ENCODE measurements at regions not wholly inside any gene's neighbourhood (a gene's known extent, or its start where the extent isn't known, plus 50 kb on each side); places are given as distances from the start of the nearest gene placed in this dataset.
"Not testable (repeated sequence)": the region's sequence is repeated elsewhere in the genome, so short reads cannot be mapped to it uniquely, and the experiment has no call there.

DNA sequence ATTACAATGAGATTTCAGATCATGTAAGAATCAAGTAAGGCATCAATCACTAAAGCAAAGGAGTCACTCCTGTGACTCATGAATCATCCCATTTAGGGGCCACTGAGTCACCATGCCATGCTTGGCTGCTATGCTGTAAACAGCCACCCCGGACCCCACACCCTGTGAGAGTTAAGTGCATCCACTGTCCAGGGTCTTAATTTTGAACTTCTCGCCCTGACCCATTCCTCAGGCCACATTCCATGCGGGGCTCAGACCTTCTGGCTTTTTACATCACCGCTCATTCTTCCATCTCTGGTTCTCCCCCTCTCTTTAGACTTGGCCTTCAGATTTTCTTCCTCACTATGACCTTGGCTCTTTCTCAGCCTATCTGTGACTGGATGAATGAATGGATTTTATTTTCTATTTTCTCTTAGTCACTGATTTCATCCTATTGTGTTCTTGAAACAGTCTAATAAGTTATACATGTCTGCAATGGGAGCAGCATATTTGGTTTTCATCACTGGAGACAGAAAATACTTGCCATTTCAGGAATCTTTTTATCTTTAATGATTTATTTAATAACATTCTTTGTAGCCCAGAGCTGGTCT, 239.6 kb downstream of the SKIDA1 start:
- DNase-seq, result no peak

DNA sequence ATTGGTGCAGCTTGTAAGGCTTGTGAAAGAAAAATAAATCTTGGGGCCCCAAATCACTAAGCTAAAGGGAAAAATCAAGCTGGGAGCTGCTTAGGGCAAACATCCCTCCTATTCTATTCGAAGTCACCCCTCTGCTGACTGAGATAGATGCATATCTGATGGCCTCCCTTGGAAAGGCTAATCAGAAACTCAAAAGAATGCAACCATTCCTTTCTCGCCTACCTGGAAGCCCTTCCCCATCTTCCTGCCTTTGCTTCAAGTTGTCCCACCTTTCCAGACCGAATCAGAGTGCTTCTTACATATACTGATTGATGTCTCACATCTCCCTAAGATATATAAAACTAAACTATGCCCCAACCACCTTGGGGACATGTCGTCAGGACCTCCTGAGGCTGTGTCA, 240.3 kb downstream of the SKIDA1 start:
- no peak for DNase-seq

DNA sequence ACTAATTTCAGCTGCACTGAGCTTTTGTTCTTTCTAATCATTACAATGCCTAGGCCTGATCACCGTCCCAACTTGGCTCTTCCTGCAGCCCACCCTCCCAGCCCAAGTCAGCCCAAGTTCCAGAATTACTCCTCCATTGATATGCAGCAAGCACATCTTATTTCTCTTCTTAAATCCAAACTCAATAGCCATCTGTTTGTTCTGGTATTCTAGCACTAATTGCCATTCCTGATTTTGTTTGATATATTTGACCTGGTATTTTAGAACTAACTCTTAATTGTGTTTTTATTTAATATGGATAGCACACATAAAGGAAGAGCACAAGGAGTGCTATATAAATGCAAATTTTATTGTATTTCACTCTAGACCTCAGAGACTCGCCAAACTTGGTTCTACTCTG, 241.2 kb downstream of the SKIDA1 start:
- no peak for DNase-seq

DNA sequence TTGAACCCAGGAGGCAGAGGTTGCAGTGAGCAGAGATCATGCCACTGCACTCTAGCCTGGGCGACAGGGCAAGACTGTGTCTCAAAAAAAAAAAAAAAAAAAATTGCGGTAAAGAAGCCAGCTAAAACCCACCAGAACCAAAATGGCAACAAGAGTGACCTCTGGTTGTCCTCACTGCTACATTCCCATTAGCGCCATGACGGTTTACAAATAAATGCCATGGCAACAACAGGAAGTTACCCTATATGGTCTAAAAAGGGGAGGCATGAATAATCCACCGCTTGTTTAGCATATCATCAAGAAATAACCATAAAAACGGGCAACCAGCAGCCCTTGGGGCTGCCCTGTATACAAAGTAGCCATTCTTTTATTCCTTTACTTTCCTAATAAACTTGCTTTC, 242.4 kb downstream of the SKIDA1 start:
- DNase-seq, result not testable (repeated sequence)

DNA sequence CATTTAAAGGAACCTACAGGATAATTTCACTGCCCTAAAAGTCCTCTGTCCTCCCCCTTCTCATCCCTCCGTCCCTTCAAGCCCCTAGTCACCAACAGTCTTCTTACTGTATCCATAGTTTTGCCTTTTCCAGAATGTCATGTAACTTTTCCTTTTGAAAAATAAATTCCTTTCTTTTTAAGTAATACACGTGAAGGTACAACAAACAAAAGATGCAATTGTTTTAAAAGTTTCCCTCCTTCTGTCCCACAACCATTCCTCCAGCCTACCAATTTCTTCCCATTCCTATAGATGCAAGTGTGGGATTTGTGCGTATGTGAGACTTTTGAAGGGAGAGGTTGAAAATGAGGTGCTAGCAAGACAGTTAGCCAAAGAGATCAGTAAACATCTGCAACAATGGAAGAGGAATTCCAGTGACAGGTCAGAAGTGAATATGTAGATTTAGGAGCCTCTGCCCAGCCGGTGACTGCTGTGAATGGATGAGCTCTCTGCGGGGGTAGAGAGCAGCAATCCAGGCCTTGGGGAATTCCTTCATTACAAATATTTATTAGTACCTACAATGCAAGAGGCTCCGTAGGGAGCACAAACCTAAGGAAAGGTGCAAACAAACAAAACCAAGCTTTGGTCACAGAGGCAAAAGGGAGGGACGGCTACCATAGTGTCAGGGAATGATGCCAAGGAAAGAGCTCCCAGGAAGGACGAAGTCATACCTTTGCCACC, 243.6 kb downstream of the SKIDA1 start:
- no peak for DNase-seq

DNA sequence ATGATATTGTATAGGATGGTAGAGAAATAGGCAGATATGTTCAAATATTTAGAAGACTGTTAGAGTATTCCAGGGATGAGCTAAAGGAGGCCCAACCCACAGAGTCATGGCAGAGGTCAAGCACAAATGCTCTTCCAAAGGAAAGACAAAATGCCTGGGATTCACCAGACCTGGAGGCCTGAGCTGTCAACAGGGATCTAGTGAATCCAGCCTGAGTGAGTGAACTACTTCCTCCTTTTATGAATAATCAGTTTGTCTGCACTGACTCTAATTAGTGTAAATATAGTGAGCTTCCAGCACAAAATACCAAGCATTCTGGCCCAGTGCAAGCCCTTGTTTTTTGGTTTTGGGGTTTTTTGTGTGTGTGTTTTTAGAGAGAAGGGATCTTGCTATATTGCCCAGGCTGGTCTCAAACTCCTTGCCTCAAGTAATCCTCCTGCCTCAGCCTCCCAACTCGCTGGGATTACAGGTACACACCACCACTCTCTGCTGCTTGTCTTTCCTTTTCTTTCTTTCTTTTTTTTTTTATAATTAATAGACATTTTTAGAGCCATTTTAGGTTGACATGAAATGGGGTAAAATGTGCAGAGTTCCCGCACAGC, 244.4 kb downstream of the SKIDA1 start:
- no peak for DNase-seq

DNA sequence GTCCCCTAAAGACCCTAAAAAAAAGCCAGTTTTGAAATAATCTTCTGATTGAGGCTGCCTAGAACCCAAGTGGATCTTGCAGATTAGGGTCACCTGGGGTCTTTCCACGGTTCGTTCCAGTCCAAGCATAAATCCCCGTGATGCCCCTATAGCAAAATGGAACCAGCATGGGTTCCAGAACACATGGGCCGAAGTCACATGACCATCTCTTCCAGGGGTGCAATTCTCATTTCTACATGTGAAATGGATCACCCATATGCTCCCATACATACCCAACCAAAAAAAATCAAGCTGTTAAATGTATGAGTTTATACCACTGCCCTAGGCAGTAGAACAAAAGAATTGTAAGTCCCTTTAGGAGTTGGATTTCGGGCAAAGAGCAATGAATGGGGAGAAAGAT, 245.4 kb downstream of the SKIDA1 start:
- no peak for DNase-seq

DNA sequence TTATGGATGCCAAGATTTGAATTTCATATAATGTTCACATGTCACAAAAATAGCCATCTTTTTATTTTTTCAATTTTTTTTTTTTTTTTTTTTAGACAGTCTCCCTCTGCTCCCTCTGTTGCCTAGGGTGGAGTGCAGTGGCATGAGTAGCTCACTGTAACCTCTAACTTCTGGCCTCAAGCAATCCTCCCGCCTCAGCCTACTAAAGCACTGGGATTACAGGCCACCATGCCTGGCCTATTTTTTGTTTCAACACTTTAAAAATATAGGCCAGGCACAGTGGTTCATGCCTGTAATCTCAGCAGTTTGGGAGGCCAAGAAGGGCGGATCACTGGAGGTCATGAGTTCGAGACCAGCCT, 246.3 kb downstream of the SKIDA1 start:
- no peak for DNase-seq

DNA sequence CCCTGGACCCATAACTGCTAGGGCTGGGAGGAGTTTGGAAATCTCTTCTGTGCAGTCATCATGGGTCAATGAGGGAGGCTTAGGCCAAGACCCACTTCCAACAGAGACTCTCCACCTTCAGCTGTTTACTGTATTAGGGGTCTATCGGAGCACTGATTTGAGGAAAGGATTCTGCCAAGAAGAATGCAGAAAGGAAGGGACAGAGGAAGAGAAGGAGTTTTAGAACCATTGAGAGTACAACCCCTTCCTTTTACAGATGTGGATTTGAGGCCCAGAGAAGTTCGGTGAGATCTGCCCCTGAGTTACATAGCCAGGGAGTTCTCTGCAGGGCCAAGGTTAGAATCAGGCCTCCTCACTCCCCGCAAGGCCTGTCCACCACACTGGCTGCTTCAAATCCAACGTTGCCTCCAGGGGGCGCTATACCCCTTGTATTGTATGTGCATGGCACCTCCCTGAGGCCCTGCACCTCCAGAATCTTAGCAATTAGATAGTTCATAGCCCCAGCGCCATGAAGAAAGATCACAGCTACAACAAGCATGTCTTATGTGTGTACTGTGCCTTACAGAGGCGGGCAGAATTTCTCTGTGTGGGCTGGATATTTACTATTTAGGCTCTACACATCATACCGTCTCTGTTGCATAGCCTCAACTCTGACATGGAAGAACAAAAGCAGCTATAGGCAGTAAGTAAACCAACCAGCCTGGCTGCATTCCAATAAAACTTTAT, 246.8 kb downstream of the SKIDA1 start:
- DNase-seq, result peak in 1 of 2 donors; percentile 40

DNA sequence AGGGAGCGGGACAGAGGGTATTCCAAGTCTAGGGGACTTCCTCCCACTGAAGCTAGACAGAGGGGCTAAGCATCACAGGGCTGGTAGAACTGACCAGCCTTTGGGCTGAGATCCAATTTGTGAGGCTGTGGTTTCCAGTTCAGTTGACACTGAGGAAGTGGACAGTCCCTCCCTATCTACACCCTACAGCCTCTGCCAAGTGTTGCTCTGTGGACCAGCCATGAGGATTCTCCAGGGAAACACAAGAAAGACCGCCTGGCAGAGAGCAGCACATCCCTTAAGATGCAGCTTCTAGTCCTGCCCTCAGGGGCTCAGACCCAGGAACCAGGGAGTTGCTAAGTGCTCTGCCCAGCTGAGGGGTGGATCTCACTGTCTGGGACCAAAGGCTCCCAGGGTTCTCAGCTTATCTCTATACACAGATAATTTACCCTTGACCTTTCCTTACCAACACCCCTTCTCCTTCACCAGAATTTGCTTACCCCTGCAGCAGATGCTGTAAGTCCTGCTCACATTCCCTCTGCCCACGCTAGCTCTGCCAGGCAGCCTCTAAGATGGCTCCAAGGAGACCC, 252.0 kb downstream of the SKIDA1 start:
- no peak for DNase-seq

DNA sequence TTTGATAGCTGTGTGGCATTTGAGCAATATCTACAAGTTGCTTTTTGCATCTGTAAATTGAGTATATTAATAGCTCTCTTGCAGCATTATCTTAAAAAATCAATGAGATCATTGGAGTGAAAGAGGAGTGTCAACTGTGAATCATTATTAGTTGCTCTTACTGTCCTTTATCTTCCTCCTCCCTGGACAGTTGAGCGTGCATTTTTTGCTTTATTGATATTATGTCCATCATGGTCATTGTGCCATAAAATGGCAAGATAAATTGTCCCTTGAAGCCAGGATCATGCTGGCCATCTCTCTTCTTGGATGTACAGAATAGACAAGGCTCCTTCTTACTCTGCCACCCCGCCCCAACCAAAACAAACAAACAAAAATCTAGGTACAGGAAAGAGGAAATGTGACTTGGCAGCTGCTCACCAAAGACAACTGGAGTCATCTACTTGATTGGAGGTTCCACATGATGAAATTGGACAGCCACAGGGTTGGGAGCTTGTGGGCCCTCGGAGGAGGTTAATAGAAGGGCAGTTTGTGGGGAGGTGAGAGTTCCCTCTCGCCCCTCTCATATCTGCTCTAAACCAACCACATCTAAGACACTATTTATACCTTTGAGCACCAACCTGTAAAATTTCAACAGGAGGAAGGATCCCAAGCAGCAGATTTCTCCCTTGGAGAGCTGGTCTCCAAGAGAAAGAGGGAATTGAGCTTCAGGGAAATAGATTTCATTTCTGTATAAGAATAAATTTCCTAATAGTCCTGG, 252.7 kb downstream of the SKIDA1 start:
- DNase-seq, result no peak

DNA sequence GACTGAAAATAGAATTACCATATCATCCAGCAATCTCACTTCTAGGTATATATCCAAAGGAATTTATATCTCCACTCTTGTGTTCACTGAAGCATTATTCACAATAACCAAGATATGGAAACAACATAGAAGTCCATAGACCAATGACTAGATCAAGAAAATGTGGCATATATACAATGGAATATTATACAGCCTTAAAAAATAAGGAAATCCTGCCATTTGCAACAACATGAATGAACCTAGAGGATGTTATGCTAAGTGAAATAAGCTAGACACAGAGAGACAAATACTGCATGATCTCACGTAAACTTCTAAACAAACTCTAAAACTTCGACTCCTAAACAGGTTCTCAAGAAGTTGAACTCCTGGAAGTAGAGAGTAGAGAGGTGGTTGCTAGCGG, 254.5 kb downstream of the SKIDA1 start:
- no peak for DNase-seq

DNA sequence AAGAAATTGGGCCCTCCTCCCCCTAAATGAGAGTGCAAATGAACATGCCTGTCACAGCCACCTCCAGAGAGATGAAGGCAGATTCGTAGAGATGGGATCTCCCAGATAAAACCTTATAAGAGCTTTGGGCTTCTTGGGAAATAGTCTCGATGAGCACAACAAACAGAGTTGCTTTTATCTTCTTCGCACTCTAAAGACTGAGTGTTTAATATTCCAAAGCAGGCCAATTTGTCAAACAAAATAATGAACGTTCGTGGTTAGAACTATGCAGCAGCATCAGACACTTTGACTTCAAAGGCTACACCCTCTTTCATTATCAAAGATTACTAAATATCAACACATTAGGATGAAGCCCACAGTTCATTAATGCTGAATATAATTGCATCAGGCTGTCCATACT, 256.2 kb downstream of the SKIDA1 start:
- DNase-seq, result no peak

DNA sequence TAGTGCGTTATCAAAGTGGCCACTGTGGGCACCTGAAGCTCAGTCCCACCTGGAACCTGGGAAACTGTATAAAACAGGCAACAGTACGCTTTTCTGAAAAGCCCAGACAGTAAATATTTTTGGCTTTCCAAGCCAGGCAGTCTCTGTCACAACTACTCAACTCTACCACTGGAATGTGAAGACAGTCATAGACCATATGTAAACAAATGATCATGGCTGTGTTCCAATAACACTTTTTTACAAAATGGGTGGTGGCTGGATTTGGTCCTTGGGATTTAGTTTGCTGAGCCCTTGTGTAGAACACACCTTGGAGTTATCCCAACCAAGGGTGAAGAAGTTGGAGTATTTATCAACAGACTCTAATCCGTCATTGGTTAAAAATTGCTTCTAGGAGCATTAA, 259.9 kb downstream of the SKIDA1 start:
- no peak for DNase-seq

DNA sequence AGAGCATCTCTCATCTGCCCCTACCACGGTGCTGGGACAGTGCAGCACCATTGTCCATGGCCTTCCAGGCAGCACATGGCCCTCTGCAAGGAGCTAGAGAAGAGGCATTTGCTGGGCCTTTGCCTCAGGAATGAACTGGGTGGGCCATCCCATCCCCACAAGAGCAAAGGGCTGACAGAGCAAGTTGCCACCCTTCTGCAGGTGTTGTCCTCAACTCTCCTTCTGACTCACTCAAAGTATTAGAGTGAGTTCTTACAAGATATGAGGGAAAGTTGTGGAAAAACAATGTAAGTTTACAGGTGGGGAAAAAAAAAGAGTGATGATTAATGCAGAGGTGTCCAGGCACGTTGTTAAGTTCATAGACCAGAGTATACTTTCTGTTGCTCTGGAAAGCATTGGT, 261.2 kb downstream of the SKIDA1 start:
- no peak for DNase-seq

DNA sequence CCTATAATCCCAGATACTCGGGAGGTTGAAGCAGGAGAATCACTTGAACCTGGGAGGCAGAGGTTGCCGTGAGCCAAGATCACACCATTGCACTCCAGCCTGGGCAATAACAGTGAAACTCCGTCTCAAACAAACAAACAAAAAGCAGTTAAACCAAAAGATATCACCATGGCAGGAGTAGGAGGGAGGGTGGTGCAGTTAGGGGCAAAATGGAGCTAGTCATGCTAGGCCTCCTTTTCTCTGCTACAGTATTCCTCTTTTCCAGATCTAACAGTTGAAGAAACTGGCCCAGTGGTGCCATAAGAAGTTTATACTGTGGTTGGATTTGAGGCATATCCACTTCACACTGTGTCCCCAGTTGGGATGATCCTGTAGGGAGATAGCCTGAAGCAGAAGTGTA, 261.6 kb downstream of the SKIDA1 start:
- no peak for DNase-seq

DNA sequence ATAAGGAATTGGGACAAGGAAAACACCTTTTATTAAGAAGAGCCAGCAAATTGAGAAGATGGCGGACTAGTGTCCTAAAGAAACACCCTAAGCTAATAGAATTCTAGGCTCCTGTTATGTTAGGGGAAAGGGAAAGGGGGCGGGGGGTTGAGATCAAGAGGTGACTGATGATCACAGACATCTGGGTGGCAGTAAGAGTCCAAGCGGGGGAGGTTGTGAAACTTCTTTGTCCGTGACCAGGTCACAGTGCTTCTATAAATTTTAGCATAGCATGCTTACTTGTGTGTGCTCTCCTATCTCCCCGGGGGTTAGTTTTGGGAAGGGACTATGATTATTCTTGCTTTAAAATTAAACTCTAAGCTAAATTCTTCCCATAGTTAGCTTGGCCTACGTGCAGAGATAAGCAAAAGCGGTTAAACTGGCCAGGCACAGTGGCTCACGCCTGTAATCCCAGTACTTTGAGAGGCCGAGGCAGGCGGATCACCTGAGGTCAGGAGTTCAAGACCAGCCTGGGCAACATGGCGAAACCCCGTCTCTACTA, 262.1 kb downstream of the SKIDA1 start:
- no peak for DNase-seq

DNA sequence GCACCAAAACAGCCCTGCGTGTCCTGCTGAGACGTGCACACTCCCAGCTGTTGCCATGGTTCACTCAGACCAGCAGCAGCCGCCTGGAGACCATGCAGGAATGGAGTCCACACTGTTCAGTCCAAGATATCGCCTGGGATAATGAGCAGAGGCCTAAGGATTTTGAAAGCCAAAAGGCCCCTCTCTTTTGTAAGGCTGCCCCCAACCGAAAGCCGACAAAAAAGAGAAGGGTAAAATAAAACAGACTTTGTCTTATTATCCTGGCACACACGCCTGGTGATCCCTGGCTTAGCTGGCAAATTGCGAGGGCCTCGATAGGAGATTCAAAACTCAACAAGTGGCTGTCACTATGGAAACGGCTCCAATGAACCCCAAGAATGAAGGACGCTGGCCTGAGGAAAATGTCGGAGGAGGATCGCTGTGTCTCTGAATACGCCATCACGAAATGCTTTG, 263.6 kb downstream of the SKIDA1 start:
- no peak for DNase-seq

DNA sequence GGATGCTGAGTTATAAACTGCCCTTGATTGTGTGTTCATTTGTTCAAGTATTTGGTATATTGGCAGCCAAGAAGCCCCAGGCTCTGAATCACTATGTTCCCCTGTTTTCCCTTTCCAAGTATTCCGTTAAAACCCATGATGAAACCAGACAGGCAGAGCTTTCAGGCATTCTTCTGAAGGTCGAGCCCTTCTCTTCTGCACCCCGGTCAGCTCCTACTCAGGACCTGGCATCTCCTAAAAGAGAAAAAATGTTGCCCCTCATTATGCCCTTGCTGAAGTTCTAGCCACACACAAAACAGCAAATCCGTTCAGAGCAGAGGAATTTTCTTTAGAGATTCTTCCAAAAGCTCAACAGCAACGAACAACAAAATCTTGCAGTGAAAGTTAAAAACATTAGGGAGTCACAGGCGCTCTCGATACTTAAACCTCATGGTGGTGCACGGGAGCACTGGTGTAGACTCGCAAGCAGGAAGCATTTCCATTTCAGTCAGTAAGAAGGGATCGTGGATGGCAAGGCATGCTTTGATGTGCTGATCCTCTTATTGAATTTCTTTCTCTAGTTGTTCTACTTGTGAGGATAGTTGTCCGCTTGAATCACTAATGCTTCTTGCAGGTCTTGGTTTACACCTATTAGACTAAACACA, 264.9 kb downstream of the SKIDA1 start:
- DNase-seq, result no peak

DNA sequence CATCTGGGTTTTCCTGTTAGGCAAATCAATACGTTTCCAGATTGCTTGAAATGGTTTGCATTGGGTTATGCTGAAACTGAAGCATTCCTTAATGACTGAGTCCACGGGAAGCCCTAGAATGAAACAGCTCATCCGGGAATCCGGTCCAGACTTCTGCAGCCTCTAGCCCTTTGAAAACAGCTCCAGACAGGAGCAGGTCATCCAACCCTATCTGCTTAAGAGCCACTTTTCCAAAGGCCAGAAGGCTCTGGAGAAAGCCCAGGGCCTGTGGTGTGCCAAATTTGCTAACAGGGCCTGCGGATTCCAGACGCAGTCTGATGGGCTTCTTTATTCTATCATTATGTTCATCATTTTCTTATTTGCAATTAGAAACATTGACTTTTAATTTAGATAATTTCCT, 265.4 kb downstream of the SKIDA1 start:
- DNase-seq, result no peak

DNA sequence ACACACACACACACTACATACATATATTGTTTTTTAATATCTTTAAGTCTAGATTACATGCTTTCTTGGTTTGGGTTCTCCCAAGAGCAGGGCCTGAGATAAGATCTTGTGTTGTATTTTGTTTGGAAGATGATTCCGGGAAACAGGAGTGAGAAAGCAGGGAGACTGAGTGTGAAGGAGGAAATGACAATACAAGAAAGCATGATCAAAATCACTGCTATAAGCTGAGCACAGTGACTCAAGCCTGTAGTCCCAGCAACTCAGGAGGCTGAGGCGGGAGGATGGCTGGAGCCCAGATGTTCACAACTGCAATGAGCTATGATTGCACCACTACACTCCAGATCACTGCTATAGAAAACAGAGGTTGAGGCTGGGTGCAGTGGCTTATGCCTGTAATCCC, 267.6 kb downstream of the SKIDA1 start:
- no peak for DNase-seq

DNA sequence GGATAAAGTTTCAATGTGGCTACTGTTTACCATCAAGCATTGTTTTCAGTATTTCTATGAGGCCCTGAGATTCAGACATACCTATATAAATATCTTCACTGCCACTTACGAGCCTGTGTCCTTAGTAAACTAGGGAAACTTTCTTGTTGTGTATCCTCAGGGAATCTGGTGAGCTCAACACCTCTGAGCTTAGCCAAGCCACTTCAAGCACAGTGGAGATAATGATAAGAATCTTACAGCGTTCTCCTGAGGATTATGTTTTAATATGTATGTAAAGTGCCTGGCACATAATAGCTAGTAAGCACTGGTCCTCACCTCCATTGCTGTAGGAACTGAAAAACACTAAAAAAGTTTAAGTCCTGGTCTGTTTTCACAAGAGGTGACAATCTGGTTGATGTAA, 268.3 kb downstream of the SKIDA1 start:
- no peak for DNase-seq
